GM12874 (cell line): ENCODE measurements at regions not wholly inside any gene's neighbourhood (a gene's known extent, or its start where the extent isn't known, plus 50 kb on each side); places are given as distances from the start of the nearest gene placed in this dataset.

ENCODE experiments used
- CTCF ChIP-seq: IDR thresholded peaks from 2 replicates; pipeline ENCODE4 v1.5.1; 2011; ENCODE audit warnings: low read depth, mild to moderate bottlenecking, control low read depth, low read length, moderate library complexity; ENCODE audit not compliant: insufficient read depth

GRCh38 chr14:87652278-87652677, 340.7 kb downstream of the GALC start:
- TF ChIP-seq CTCF = no peak

GRCh38 chr14:87644689-87645088, 348.3 kb downstream of the GALC start:
- no peak for TF ChIP-seq CTCF

GRCh38 chr14:87643005-87643404, 350.0 kb downstream of the GALC start:
- no peak for TF ChIP-seq CTCF

GRCh38 chr14:87640553-87640952, 352.4 kb downstream of the GALC start:
- TF ChIP-seq CTCF = no peak

- TF ChIP-seq CTCF = no peak
These were observed 354.8 kb downstream of the GALC start for GRCh38 chr14:87638196-87638595.

- no peak for TF ChIP-seq CTCF
These were observed 357.5 kb downstream of the GALC start for GRCh38 chr14:87635442-87635841.

- no peak for TF ChIP-seq CTCF
These were observed 360.2 kb downstream of the GALC start for GRCh38 chr14:87632796-87633195.

GRCh38 chr14:87630846-87631245, 362.1 kb downstream of the GALC start:
- TF ChIP-seq CTCF = no peak
